A549 (cell line): ENCODE measurements at regions not wholly inside any gene's neighbourhood (a gene's known extent, or its start where the extent isn't known, plus 50 kb on each side); places are given as distances from the start of the nearest gene placed in this dataset.

ENCODE experiments used
- ATAC-seq, 2 experiments: fragments of 200-7000 bp in 1 of 2; fragments of >200 bp in 1 of 2; cut with Nextera tagmentation in 1 of 2; cut with Tn5 transposase in 1 of 2; 3 replicates each; pipeline versions ENCODE4 v1.8.0 to v1.9.1; 2018 to 2020; ENCODE audit warnings: mild to moderate bottlenecking in 1 of 2, moderate library complexity in 1 of 2
- CTCF ChIA-PET: fragments of 300-600 bp; sonication (Branson Sonifier 250); formaldehyde crosslinking; extraction: SDS; loops from one replicate; lab custom pipeline; 2021; ENCODE audit warnings: antibody characterized with exemption, inconsistent platforms; lab: Yijun Ruan, JAX
- POLR2A ChIA-PET: fragments of 350-600 bp; formaldehyde crosslinking; extraction: SDS; loops from one replicate; lab custom pipeline; 2021; ENCODE audit warnings: antibody characterized with exemption, inconsistent platforms; lab: Yijun Ruan, JAX
- DNase-seq, 2 experiments: peaks; one replicate each; pipeline versions ENCODE4 v3.0.0 to v3.0.0-alpha.2; 2011 to 2016; ENCODE audit warnings: low read depth in 1 of 2, low spot score in 1 of 2
- FAIRE-seq: peaks from 2 replicates; lab custom pipeline; 2011; peaks lifted over from hg19 to GRCh38; lab: Jason Lieb, UNC
- H3K27ac ChIP-seq, 2 experiments: fragments of >200 bp; sonication (Bioruptor Twin); formaldehyde crosslinking; 3 replicates each; pipeline ENCODE4 v1.5.1; 2016 to 2017
- H3K4me1 ChIP-seq: fragments of >200 bp; sonication (Bioruptor Twin); formaldehyde crosslinking; 3 replicates; pipeline ENCODE4 v1.6.1; 2016
- H3K4me2 ChIP-seq: fragments of >200 bp; sonication (Bioruptor Twin); formaldehyde crosslinking; 3 replicates; pipeline ENCODE4 v1.6.1; 2016
- H3K4me3 ChIP-seq: fragments of >200 bp; sonication (Bioruptor Twin); formaldehyde crosslinking; 3 replicates; pipeline ENCODE4 v1.5.1; 2016
- H3K9me3 ChIP-seq: fragments of >200 bp; sonication (Bioruptor Twin); formaldehyde crosslinking; 3 replicates; pipeline ENCODE4 v1.6.1; 2016
- CBX8 ChIP-seq: fragments of 200-600 bp; sonication (generic); IDR thresholded peaks from 2 replicates; pipeline ENCODE4 v1.6.1; 2016
- CEBPB ChIP-seq, 2 experiments: fragments of >200 bp in 1 of 2; sonication (Bioruptor Twin) in 1 of 2; formaldehyde crosslinking in 1 of 2; IDR thresholded peaks; 2 replicates each; pipeline ENCODE4 v1.6.1; 2012 to 2016
- EHMT2 ChIP-seq: fragments of 200-600 bp; sonication (generic); IDR thresholded peaks from 2 replicates; pipeline ENCODE4 v1.6.1; 2016; ENCODE audit warnings: antibody characterized with exemption, low read depth, mild to moderate bottlenecking, moderate library complexity
- EP300 ChIP-seq, 2 experiments: fragments of >200 bp; sonication (Bioruptor Twin); formaldehyde crosslinking; IDR thresholded peaks; 2 replicates in 1 of 2; 3 replicates in 1 of 2; pipeline ENCODE4 v1.6.1; 2016 to 2017
- ESRRA ChIP-seq: fragments of 150-350 bp; IDR thresholded peaks from 2 replicates; pipeline ENCODE4 v1.6.1; 2014; ENCODE audit warnings: mild to moderate bottlenecking, low read length, borderline replicate concordance
- FOSL2 ChIP-seq, 2 experiments: fragments of 450-650 bp in 1 of 2; fragments of >200 bp in 1 of 2; sonication (Bioruptor Twin) in 1 of 2; formaldehyde crosslinking; IDR thresholded peaks; 2 replicates each; pipeline versions ENCODE4 v1.5.0 to v1.6.1; 2016 to 2020; ENCODE audit warnings: mild to moderate bottlenecking in 1 of 2, moderate library complexity in 1 of 2
- HEYL ChIP-seq: fragments of 250-450 bp; sonication (Bioruptor Pico); IDR thresholded peaks from 2 replicates; pipeline ENCODE4 v1.8.0; 2021; ENCODE audit warnings: mild to moderate bottlenecking, moderate library complexity
- HOXA7 ChIP-seq: fragments of 250-450 bp; sonication (Bioruptor Pico); IDR thresholded peaks from 2 replicates; pipeline ENCODE4 v1.5.0; 2020; ENCODE audit warnings: mild to moderate bottlenecking, moderate library complexity
- JUNB ChIP-seq: fragments of >200 bp; sonication (Bioruptor Twin); formaldehyde crosslinking; IDR thresholded peaks from 2 replicates; pipeline ENCODE4 v1.6.1; 2016
- MAZ ChIP-seq: fragments of 150-350 bp; IDR thresholded peaks from 2 replicates; pipeline ENCODE4 v1.6.1; 2014; ENCODE audit warnings: antibody characterized with exemption, low read depth, low read length, borderline replicate concordance
- MYC ChIP-seq: IDR thresholded peaks from 2 replicates; pipeline ENCODE4 v1.6.1; 2012; ENCODE audit warnings: mild to moderate bottlenecking, inconsistent platforms, low read length, improper control_type of control experiment, borderline replicate concordance
- NPAS2 ChIP-seq: fragments of 250-450 bp; sonication (Bioruptor Pico); IDR thresholded peaks from 2 replicates; pipeline ENCODE4 v1.8.0; 2022; ENCODE audit warnings: mild to moderate bottlenecking, moderate library complexity, borderline replicate concordance
- PHF8 ChIP-seq: fragments of 200-600 bp; sonication (generic); IDR thresholded peaks from 2 replicates; pipeline ENCODE4 v1.6.1; 2016; ENCODE audit warnings: low read depth, mild to moderate bottlenecking, antibody characterized with exemption, moderate library complexity, borderline replicate concordance
- POLR2A ChIP-seq: IDR thresholded peaks from 2 replicates; pipeline ENCODE4 v1.6.1; 2012; ENCODE audit warnings: mild to moderate bottlenecking, low read length
- POLR2AphosphoS2 ChIP-seq: conservative IDR thresholded peaks from 2 replicates; pipeline ENCODE4 v1.6.1; 2012; ENCODE audit warnings: low read length, improper control_type of control experiment, inconsistent platforms
- RARB ChIP-seq: fragments of 250-450 bp; sonication (Bioruptor Pico); IDR thresholded peaks from 2 replicates; pipeline ENCODE4 v1.8.0; 2021; ENCODE audit warnings: mild to moderate bottlenecking, moderate library complexity
- TFCP2L1 ChIP-seq: fragments of 250-450 bp; sonication (Bioruptor Pico); IDR thresholded peaks from 2 replicates; pipeline ENCODE4 v1.5.0; 2021; ENCODE audit warnings: mild to moderate bottlenecking
- ZNF302 ChIP-seq: fragments of 250-450 bp; sonication (Bioruptor Pico); IDR thresholded peaks from 2 replicates; pipeline ENCODE4 v1.9.0; 2021; ENCODE audit warnings: inconsistent platforms, mild to moderate bottlenecking, moderate library complexity
- WGBS: methylation state at CpG from one replicate; pipeline ENCODE4 v1.1.6; 2017; ENCODE audit errors: missing lambda C conversion rate; 5-methylcytosine and 5-hydroxymethylcytosine counted together
- TF ChIP-seq, protein P1 (sequence below): fragments of 450-650 bp; IDR thresholded peaks from 2 replicates; pipeline ENCODE4 v1.6.1; 2014; ENCODE audit warnings: antibody characterized with exemption
- TF ChIP-seq, protein P2 (sequence below): fragments of >200 bp; sonication (Bioruptor Twin); formaldehyde crosslinking; IDR thresholded peaks from 3 replicates; pipeline ENCODE4 v1.6.1; 2016
- TF ChIP-seq, protein P3 (sequence below): fragments of 250-450 bp; sonication (Bioruptor Pico); IDR thresholded peaks from 2 replicates; pipeline ENCODE4 v1.5.0; 2020; ENCODE audit warnings: low read depth, mild to moderate bottlenecking, moderate library complexity
- TF ChIP-seq, protein P4 (sequence below): IDR thresholded peaks from 2 replicates; pipeline ENCODE4 v1.6.1; 2012
- TF ChIP-seq, protein P5 (sequence below): fragments of >200 bp; sonication (Bioruptor Twin); formaldehyde crosslinking; IDR thresholded peaks from 2 replicates; pipeline ENCODE4 v1.6.1; 2016
- TF ChIP-seq, protein P6 (sequence below): IDR thresholded peaks from 2 replicates; pipeline ENCODE4 v1.6.1; 2012

DNA sequence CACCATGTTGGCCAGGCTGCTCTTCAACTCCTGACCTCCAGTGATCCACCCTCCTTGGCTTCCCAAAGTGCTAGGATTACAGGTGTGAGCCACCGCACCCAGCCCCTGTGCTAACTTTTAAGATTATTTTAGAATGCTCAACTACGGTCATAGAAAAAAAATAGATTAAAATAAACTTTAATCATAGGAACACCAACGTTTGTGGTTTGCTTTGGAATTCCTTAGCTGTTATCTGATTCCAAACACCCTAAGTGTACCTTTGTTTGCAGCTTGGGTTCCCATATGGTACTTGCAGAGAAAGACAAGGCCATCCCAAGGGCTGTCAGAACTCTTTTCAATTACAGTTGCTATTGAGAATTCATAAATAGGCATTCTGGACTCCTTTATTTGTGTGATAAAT, 90.1 kb upstream of the EFHC2 start:
- no peak overlapping the region for H3K27ac ChIP-seq
- CTCF ChIA-PET = no interaction called here
- H3K9me3 ChIP-seq = no peaks in the 10 kb centered on the region
- ATAC-seq = no peak
- no peak overlapping the region for H3K4me3 ChIP-seq
- TF ChIP-seq NPAS2 (CRISPR knock-in tag) (no peak), RARB (CRISPR knock-in tag) (no peak), POLR2A (no peak), PHF8 (no peak), HEYL (CRISPR knock-in tag) (no peak), CEBPB (IDR thresholded peaks at IDR 0.05) (no peak), ZNF302 (no peak), EHMT2 (no peak), CBX8 (no peak)
- TF ChIP-seq, protein P1, sequence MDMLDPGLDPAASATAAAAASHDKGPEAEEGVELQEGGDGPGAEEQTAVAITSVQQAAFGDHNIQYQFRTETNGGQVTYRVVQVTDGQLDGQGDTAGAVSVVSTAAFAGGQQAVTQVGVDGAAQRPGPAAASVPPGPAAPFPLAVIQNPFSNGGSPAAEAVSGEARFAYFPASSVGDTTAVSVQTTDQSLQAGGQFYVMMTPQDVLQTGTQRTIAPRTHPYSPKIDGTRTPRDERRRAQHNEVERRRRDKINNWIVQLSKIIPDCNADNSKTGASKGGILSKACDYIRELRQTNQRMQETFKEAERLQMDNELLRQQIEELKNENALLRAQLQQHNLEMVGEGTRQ = no peak
- DNase-seq = no peak
- WGBS = 68% methylated on average over 3 of the region's 3 CpGs
- POLR2A ChIA-PET = no interaction called here
- H3K4me1 ChIP-seq = peaks cover 34% of the 10 kb centered on the region
- no peak overlapping the region for H3K4me2 ChIP-seq
- FAIRE-seq = no peak

DNA sequence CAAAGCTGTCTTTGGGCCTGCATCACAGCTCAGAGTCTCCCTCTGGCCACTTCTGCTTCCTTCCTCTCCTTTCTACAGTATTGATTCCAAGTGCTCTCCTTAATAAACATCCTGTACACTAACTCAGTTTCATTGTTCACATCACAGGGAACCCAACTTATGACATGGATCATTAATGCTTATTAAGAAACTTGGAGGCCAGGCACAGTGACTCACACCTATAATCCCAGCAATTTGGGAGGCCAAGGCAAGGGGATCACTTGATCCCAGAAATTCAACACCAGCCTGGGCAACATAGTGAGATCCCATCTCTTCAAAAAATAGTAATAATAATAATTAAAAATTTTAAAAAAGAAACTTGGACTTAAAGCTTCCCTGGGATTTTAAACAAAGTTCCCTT, 89.2 kb upstream of the EFHC2 start:
- ATAC-seq (no peak), DNase-seq (no peak), FAIRE-seq (peak; percentile 100)
- Histone ChIP-seq H3K9me3 (no peaks in the 10 kb centered on the region), H3K4me3 (no peak overlapping the region), H3K27ac (peak overlapping the region; percentile 38 to 87; a peak in 4 of 6 replicates), H3K4me1 (peaks cover 41% of the 10 kb centered on the region), H3K4me2 (no peak overlapping the region)
- no peak for TF ChIP-seq MAZ
- TF ChIP-seq, protein P2, sequence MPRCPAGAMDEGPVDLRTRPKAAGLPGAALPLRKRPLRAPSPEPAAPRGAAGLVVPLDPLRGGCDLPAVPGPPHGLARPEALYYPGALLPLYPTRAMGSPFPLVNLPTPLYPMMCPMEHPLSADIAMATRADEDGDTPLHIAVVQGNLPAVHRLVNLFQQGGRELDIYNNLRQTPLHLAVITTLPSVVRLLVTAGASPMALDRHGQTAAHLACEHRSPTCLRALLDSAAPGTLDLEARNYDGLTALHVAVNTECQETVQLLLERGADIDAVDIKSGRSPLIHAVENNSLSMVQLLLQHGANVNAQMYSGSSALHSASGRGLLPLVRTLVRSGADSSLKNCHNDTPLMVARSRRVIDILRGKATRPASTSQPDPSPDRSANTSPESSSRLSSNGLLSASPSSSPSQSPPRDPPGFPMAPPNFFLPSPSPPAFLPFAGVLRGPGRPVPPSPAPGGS = no peak
- no peak for TF ChIP-seq POLR2A
- TF ChIP-seq, protein P3, sequence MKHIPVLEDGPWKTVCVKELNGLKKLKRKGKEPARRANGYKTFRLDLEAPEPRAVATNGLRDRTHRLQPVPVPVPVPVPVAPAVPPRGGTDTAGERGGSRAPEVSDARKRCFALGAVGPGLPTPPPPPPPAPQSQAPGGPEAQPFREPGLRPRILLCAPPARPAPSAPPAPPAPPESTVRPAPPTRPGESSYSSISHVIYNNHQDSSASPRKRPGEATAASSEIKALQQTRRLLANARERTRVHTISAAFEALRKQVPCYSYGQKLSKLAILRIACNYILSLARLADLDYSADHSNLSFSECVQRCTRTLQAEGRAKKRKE (CRISPR knock-in tag) = no peak
- TF ChIP-seq, protein P4, sequence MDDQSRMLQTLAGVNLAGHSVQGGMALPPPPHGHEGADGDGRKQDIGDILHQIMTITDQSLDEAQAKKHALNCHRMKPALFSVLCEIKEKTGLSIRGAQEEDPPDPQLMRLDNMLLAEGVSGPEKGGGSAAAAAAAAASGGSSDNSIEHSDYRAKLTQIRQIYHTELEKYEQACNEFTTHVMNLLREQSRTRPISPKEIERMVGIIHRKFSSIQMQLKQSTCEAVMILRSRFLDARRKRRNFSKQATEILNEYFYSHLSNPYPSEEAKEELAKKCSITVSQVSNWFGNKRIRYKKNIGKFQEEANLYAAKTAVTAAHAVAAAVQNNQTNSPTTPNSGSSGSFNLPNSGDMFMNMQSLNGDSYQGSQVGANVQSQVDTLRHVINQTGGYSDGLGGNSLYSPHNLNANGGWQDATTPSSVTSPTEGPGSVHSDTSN = no peak
- TF ChIP-seq, protein P5, sequence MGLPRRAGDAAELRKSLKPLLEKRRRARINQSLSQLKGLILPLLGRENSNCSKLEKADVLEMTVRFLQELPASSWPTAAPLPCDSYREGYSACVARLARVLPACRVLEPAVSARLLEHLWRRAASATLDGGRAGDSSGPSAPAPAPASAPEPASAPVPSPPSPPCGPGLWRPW = no peak
- TF ChIP-seq NPAS2 (CRISPR knock-in tag) = no peak
- no peak for TF ChIP-seq CEBPB (IDR thresholded peaks at IDR 0.05)
- no peak for TF ChIP-seq ESRRA
- TF ChIP-seq, protein P1 = no peak
- no peak for TF ChIP-seq POLR2AphosphoS2
- CTCF ChIA-PET = interaction anchor here (1.0 kb wide), 1 partner anchor 54 kb away, joined by 5 read pairs; no protein-coding TSS in a partner anchor
- POLR2A ChIA-PET = no interaction called here

DNA sequence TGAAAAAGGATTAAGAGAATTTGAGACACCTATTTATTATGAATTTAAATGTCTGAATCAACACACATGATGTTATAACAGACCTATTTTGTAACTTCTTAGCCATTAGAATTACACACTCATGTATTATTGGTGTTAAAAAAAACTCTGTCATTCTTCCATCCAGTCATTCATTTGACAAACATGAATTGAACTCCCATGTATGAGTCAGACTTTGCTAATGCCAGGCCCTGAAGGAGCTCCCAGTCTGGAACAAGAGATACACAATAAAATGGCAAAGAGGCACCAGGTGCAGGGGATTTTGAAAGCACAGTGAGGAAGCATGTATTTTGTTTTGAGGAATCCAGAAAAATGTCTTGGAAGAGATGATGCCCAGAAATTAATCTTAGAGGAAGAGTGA, 87.7 kb upstream of the EFHC2 start:
- Histone ChIP-seq H3K4me1 (peaks cover 41% of the 10 kb centered on the region), H3K9me3 (no peaks in the 10 kb centered on the region), H3K4me3 (no peak overlapping the region), H3K27ac (peak overlapping the region; percentile 72 to 87), H3K4me2 (peak overlapping the region; percentile 62)
- ATAC-seq = peak; percentile 45 to 78; a peak in 3 of 6 replicates
- FAIRE-seq = no peak
- TF ChIP-seq TFCP2L1 (CRISPR knock-in tag) = no peak
- TF ChIP-seq ESRRA = no peak
- peak; percentile 57; the same call in 1 of the 2 replicates for TF ChIP-seq JUNB
- no peak for TF ChIP-seq MYC
- no peak for TF ChIP-seq HOXA7
- peak; percentile 56; the same call in 1 of the 2 replicates for TF ChIP-seq FOSL2 (IDR thresholded peaks at IDR 0.05)
- TF ChIP-seq FOSL2 (CRISPR knock-in tag; IDR thresholded peaks at IDR 0.05) = peak; percentile 71
- 0 out of 4 replicates have a peak, but pooled peaks of 1 of the 2 experiments have one; percentile 10 for TF ChIP-seq CEBPB (IDR thresholded peaks at IDR 0.05)
- TF ChIP-seq, protein P6, sequence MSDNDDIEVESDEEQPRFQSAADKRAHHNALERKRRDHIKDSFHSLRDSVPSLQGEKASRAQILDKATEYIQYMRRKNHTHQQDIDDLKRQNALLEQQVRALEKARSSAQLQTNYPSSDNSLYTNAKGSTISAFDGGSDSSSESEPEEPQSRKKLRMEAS = peak; percentile 26; the same call in 1 of the 2 replicates
- TF ChIP-seq EP300 (IDR thresholded peaks at IDR 0.05) = peak in 1 of 2 experiments; percentile 12; a peak in 1 of 5 replicates
- ChIA-PET POLR2A (interaction anchor here (0.7 to 0.8 kb wide), 2 partner anchors 244 to 442 kb away, joined by 3 to 4 read pairs; partner anchors contain the start of gene KDM6A), CTCF (no interaction called here)
- DNase-seq = peak; percentile 55 to 59
